HepG2 (cell line): ENCODE measurements at regions not wholly inside any gene's neighbourhood (a gene's known extent, or its start where the extent isn't known, plus 50 kb on each side); places are given as distances from the start of the nearest gene placed in this dataset.

Source experiments
- ATAC-seq: fragments of 200-7000 bp; cut with Tn5 transposase; 3 replicates; pipeline ENCODE4 v1.9.1; 2020; ENCODE audit warnings: mild to moderate bottlenecking, moderate library complexity
- BruUV-seq: library from RNA; stranded (reverse); fragments of 400-500 nt; replicated peaks from 2 replicates; lab custom pipeline; 2021; lab: Mats Ljungman, UMichigan
- CTCF ChIA-PET: fragments of 300-600 bp; formaldehyde crosslinking; extraction: SDS; loops from one replicate; lab custom pipeline; 2021; ENCODE audit warnings: low total read pairs, inconsistent platforms, low intra/inter-chr PET ratio; lab: Yijun Ruan, JAX
- POLR2A ChIA-PET: fragments of 350-600 bp; sonication (Branson Sonifier 250); formaldehyde crosslinking; loops from one replicate; lab custom pipeline; 2020; ENCODE audit warnings: antibody characterized with exemption, inconsistent platforms; lab: Yijun Ruan, JAX
- DNase-seq: peaks from one replicate; pipeline ENCODE4 v3.0.0-alpha.2; 2015; ENCODE audit warnings: low spot score
- FAIRE-seq: peaks from 3 replicates; lab custom pipeline; 2011; peaks lifted over from hg19 to GRCh38; lab: Jason Lieb, UNC
- H2AFZ ChIP-seq: one replicate; pipeline ENCODE4 v1.6.1; 2011; ENCODE audit warnings: low read length, inconsistent platforms
- H3K27ac ChIP-seq: fragments of 300-600 bp; 3 replicates; pipeline ENCODE4 v1.8.0; 2011; ENCODE audit warnings: mixed run types, mild to moderate bottlenecking, mixed read lengths, low read length, inconsistent platforms; ENCODE audit not compliant: insufficient read depth; ENCODE audit errors: extremely low read length
- H3K27me3 ChIP-seq, 2 experiments: fragments of 200-600 bp in 1 of 2; 2 replicates in 1 of 2; 3 replicates in 1 of 2; pipeline versions ENCODE4 v1.6.0 to v1.8.0; 2011; ENCODE audit warnings: low read length in 2 of 2, mild to moderate bottlenecking in 2 of 2, moderate library complexity in 2 of 2, inconsistent platforms in 1 of 2; ENCODE audit not compliant: insufficient read depth in 2 of 2, control insufficient read depth in 1 of 2
- H3K36me3 ChIP-seq, 2 experiments: fragments of 200-600 bp in 1 of 2; replicated peaks in 1 of 2; 2 replicates in 1 of 2; 3 replicates in 1 of 2; pipeline versions ENCODE4 v1.5.1 to v1.8.0; 2011; ENCODE audit warnings: low read length in 2 of 2, inconsistent platforms in 1 of 2; ENCODE audit not compliant: insufficient read depth in 2 of 2, control insufficient read depth in 1 of 2
- H3K4me1 ChIP-seq: 2 replicates; pipeline ENCODE4 v1.5.1; 2012; ENCODE audit warnings: low read length, inconsistent platforms; ENCODE audit not compliant: insufficient read depth
- H3K4me2 ChIP-seq: 2 replicates; pipeline ENCODE4 v1.6.0; 2011; ENCODE audit warnings: low read depth, low read length, inconsistent platforms
- H3K4me3 ChIP-seq, 3 experiments: fragments of 200-600 bp in 1 of 3; sonication (generic), shearing (Covaris generic) in 1 of 3; replicated peaks in 1 of 3; 2 replicates each; pipeline ENCODE4 v1.5.1; 2011 to 2016; ENCODE audit warnings: low read length in 3 of 3, inconsistent platforms in 2 of 3, low read depth in 2 of 3, mild to moderate bottlenecking in 2 of 3, control low read depth in 1 of 3, mixed read lengths in 1 of 3; ENCODE audit not compliant: insufficient read depth in 1 of 3
- H3K79me2 ChIP-seq: one replicate; pipeline ENCODE4 v1.6.1; 2011; ENCODE audit warnings: low read length, inconsistent platforms; ENCODE audit not compliant: insufficient read depth
- H3K9ac ChIP-seq: 2 replicates; pipeline ENCODE4 v1.6.0; 2011; ENCODE audit warnings: mild to moderate bottlenecking, low read depth, low read length, inconsistent platforms; ENCODE audit not compliant: insufficient read depth
- H3K9me3 ChIP-seq: 2 replicates; pipeline ENCODE4 v1.5.1; 2012; ENCODE audit warnings: mild to moderate bottlenecking, low read length
- H4K20me1 ChIP-seq: 2 replicates; pipeline ENCODE4 v1.6.0; 2011; ENCODE audit warnings: inconsistent platforms, mild to moderate bottlenecking, low read length, moderate library complexity; ENCODE audit not compliant: insufficient read depth
- RCOR2 ChIP-seq: IDR thresholded peaks from 2 replicates; pipeline ENCODE4 v1.6.1; 2016; ENCODE audit warnings: missing biosample characterization, missing genetic modification reagents
- SCMH1 ChIP-seq: sonication (generic); formaldehyde crosslinking; IDR thresholded peaks from 2 replicates; pipeline ENCODE4 v1.9.0; 2021; ENCODE audit warnings: missing genetic modification reagents, mild to moderate bottlenecking, borderline replicate concordance
- ZFP90 ChIP-seq: sonication (generic); formaldehyde crosslinking; IDR thresholded peaks from 2 replicates; pipeline ENCODE4 v1.8.0; 2022; ENCODE audit warnings: missing genetic modification reagents, mild to moderate bottlenecking, inconsistent platforms, borderline replicate concordance
- ZNF367 ChIP-seq: sonication (generic); formaldehyde crosslinking; IDR thresholded peaks from 2 replicates; pipeline ENCODE4 v1.4.0; 2020; ENCODE audit warnings: missing genetic modification reagents, borderline replicate concordance
- WGBS: methylation state at CpG from one replicate; pipeline ENCODE4 v1.1.6; 2017; ENCODE audit warnings: low lambda C conversion rate; 5-methylcytosine and 5-hydroxymethylcytosine counted together
- in situ Hi-C: cut with HindIII; loops from 2 replicates; pipeline ENCODE4 v1.10.0; 2017; ENCODE audit warnings: low pct_unique_long_range_greater_than_20kb; ENCODE audit not compliant: extremely low pct_ligation_motif_present
- intact Hi-C: fragments of 100-400 bp; cut with micrococcal nuclease; formaldehyde crosslinking; loops from one replicate; pipeline ENCODE4 v1.10.0; 2022; ENCODE audit not compliant: unreplicated experiment
- TF ChIP-seq, protein P1 (sequence below): IDR thresholded peaks from 2 replicates; pipeline ENCODE4 v1.6.1; 2018; ENCODE audit warnings: missing genetic modification reagents, mild to moderate bottlenecking, missing compliant biosample characterization
- TF ChIP-seq, protein P2 (sequence below): IDR thresholded peaks from 2 replicates; pipeline ENCODE4 v1.6.1; 2012; ENCODE audit warnings: low read length, improper control_type of control experiment
- TF ChIP-seq, protein P3 (sequence below): sonication (generic); formaldehyde crosslinking; IDR thresholded peaks from 2 replicates; pipeline ENCODE4 v1.4.0; 2020; ENCODE audit warnings: mild to moderate bottlenecking, missing genetic modification reagents
- TF ChIP-seq, protein P4 (sequence below): sonication (generic); formaldehyde crosslinking; conservative IDR thresholded peaks from 2 replicates; pipeline ENCODE4 v1.8.0; 2022; ENCODE audit warnings: mild to moderate bottlenecking, moderate library complexity, missing genetic modification reagents

DNA sequence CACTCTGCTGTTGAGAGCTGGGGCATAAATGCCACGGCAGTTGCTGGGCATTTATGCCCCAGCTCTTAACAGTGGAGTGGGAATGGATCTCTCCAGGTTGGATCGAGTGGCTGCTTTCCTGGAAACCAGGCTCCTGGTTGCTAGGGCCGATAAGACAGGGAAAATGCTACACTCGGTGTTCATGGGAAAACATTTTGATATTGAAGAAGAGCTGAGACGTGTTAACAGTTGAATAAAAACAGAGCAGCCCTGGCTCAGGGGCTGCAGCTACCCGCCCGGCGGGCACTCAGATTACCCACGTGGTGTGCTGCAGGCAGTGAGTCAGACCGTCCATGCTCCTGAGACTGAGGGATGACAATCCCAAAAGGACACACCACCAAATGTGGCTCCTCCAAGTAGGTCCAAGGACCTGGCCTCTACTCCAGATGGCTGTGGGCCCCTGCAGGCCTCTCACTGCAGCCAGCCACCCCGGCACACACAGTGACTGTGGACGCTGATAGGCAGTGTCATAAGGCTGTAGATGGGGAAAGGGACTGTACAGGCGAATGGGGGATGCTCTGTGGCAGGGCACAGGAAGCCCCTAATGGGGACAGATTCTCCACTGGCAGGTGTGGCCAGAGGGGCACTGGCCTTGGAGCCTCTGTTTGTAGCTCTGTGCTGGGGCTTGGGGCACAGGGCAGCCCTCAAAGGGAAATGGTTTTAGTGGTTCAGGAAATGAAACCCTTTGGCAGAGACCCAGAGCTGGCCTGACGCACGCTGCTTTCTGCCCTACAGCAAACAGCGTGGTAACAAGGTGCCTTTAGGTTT, 237.8 kb downstream of the LY86 start:
- Histone ChIP-seq H3K79me2 (no peaks in the 10 kb centered on the region), H3K4me1 (peaks cover 9% of the 10 kb centered on the region; the same call in 1 of the 2 replicates), H3K36me3 (no peaks in the 10 kb centered on the region), H3K27me3 (peaks cover 0 to 11% of the 10 kb centered on the region in 2 experiments; a peak in 1 of 5 replicates), H3K4me2 (no peak overlapping the region), H2AFZ (no peak overlapping the region), H3K4me3 (no peak overlapping the region), H3K27ac (no peak overlapping the region), H3K9me3 (no peaks in the 10 kb centered on the region), H4K20me1 (no peaks in the 10 kb centered on the region), H3K9ac (no peak overlapping the region)
- in situ Hi-C loops (no loop called here), intact Hi-C loops (no loop called here)
- DNase-seq (no peak), ATAC-seq (peak; percentile 64), FAIRE-seq (no peak)
- CTCF ChIA-PET = no interaction called here
- no TSS peak for BruUV-seq
- WGBS = 31% methylated on average over 16 of the region's 16 CpGs
- POLR2A ChIA-PET = no interaction called here
- TF ChIP-seq, protein P1, sequence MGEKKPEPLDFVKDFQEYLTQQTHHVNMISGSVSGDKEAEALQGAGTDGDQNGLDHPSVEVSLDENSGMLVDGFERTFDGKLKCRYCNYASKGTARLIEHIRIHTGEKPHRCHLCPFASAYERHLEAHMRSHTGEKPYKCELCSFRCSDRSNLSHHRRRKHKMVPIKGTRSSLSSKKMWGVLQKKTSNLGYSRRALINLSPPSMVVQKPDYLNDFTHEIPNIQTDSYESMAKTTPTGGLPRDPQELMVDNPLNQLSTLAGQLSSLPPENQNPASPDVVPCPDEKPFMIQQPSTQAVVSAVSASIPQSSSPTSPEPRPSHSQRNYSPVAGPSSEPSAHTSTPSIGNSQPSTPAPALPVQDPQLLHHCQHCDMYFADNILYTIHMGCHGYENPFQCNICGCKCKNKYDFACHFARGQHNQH = no peak
- TF ChIP-seq, protein P2, sequence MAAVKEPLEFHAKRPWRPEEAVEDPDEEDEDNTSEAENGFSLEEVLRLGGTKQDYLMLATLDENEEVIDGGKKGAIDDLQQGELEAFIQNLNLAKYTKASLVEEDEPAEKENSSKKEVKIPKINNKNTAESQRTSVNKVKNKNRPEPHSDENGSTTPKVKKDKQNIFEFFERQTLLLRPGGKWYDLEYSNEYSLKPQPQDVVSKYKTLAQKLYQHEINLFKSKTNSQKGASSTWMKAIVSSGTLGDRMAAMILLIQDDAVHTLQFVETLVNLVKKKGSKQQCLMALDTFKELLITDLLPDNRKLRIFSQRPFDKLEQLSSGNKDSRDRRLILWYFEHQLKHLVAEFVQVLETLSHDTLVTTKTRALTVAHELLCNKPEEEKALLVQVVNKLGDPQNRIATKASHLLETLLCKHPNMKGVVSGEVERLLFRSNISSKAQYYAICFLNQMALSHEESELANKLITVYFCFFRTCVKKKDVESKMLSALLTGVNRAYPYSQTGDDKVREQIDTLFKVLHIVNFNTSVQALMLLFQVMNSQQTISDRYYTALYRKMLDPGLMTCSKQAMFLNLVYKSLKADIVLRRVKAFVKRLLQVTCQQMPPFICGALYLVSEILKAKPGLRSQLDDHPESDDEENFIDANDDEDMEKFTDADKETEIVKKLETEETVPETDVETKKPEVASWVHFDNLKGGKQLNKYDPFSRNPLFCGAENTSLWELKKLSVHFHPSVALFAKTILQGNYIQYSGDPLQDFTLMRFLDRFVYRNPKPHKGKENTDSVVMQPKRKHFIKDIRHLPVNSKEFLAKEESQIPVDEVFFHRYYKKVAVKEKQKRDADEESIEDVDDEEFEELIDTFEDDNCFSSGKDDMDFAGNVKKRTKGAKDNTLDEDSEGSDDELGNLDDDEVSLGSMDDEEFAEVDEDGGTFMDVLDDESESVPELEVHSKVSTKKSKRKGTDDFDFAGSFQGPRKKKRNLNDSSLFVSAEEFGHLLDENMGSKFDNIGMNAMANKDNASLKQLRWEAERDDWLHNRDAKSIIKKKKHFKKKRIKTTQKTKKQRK = no peak
- TF ChIP-seq RCOR2 (CRISPR knock-in tag) (no peak), SCMH1 (CRISPR knock-in tag) (no peak), ZFP90 (no peak), ZNF367 (CRISPR knock-in tag) (no peak)
- TF ChIP-seq, protein P3, sequence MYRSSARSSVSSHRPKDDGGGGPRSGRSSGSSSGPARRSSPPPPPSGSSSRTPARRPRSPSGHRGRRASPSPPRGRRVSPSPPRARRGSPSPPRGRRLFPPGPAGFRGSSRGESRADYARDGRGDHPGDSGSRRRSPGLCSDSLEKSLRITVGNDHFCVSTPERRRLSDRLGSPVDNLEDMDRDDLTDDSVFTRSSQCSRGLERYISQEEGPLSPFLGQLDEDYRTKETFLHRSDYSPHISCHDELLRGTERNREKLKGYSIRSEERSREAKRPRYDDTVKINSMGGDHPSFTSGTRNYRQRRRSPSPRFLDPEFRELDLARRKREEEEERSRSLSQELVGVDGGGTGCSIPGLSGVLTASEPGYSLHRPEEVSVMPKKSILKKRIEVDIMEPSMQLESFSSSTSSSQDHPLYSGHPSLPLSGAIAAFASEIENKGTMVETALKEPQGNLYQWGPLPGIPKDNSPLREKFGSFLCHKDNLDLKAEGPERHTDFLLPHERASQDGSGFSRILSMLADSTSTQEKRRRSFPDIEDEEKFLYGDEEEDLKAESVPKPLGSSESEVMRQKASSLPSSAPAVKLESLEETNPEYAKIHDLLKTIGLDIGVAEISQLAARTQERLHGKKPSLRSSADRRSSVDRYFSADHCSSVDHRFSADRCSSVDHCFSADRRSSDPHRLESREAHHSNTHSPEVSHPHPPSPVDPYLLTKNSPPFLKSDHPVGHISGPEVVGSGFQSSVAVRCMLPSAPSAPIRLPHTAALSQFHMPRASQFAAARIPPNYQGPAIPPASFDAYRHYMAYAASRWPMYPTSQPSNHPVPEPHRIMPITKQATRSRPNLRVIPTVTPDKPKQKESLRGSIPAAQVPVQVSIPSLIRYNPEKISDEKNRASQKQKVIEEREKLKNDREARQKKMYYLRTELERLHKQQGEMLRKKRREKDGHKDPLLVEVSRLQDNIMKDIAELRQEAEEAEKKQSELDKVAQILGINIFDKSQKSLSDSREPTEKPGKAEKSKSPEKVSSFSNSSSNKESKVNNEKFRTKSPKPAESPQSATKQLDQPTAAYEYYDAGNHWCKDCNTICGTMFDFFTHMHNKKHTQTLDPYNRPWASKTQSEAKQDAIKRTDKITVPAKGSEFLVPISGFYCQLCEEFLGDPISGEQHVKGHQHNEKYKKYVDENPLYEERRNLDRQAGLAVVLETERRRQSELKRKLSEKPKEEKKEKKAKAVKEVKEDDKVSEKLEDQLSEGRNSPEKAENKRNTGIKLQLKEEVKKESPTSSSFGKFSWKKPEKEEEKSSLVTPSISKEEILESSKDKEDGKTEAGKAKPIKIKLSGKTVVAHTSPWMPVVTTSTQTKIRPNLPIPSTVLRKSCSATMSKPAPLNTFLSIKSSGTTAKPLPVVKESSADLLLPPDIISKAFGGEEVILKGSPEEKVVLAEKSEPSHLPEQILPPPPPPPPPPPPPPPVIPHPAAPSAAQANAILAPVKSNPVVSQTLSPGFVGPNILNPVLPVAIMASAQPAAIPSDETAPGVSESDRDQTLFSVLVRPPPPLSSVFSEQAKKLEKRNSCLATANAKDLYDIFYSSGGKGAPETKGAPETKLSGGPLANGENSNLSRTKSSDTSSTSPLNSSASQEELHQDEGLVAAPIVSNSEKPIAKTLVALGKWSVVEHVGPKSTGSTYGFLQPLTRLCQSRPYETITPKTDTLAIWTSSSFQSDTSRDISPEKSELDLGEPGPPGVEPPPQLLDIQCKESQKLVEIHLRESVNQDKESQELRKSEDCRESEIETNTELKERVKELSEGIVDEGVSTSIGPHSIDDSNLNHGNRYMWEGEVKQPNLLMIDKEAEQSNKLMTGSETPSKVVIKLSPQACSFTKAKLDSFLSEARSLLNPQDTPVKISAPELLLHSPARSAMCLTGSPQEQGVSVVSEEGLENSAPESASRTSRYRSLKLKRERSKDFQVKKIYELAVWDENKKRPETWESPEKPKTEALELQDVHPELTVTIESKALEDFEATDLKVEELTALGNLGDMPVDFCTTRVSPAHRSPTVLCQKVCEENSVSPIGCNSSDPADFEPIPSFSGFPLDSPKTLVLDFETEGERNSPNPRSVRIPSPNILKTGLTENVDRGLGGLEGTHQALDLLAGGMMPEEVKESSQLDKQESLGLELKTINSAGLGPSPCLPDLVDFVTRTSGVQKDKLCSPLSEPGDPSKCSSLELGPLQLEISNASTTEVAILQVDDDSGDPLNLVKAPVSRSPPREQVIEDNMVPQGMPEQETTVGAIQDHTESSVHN (CRISPR knock-in tag) = no peak
- TF ChIP-seq, protein P4, sequence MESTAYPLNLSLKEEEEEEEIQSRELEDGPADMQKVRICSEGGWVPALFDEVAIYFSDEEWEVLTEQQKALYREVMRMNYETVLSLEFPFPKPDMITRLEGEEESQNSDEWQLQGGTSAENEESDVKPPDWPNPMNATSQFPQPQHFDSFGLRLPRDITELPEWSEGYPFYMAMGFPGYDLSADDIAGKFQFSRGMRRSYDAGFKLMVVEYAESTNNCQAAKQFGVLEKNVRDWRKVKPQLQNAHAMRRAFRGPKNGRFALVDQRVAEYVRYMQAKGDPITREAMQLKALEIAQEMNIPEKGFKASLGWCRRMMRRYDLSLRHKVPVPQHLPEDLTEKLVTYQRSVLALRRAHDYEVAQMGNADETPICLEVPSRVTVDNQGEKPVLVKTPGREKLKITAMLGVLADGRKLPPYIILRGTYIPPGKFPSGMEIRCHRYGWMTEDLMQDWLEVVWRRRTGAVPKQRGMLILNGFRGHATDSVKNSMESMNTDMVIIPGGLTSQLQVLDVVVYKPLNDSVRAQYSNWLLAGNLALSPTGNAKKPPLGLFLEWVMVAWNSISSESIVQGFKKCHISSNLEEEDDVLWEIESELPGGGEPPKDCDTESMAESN (CRISPR knock-in tag) = no peak
